Ammon's horn (tissue), 1 donor: ENCODE measurements at regions not wholly inside any gene's neighbourhood (a gene's known extent, or its start where the extent isn't known, plus 50 kb on each side); places are given as distances from the start of the nearest gene placed in this dataset.
A peak's percentile ranks its signal among the peaks of the same experiment; 100 is the strongest.

Source experiments
- DNase-seq: peaks from one replicate; pipeline ENCODE4 v3.0.0-alpha.2; 2016; ENCODE audit warnings: low spot score

- no peak for DNase-seq
Measured at GRCh38 chr14:76551906-76552305, 176.0 kb downstream of the ESRRB start.

- DNase-seq = no peak
Measured at GRCh38 chr14:76564471-76565422, 188.8 kb downstream of the ESRRB start.

GRCh38 chr14:76566439-76566838 lies 190.5 kb downstream of the ESRRB start:
- DNase-seq = no peak

- DNase-seq = no peak
Measured at GRCh38 chr14:76574416-76575095, 186.7 kb upstream of the VASH1 start.

- no peak for DNase-seq
Measured at GRCh38 chr14:76575108-76575507, 186.2 kb upstream of the VASH1 start.

- peak; percentile 27 for DNase-seq
Measured at GRCh38 chr14:76576047-76576741, 185.1 kb upstream of the VASH1 start.

- no peak for DNase-seq
Measured at GRCh38 chr14:76577090-76577489, 184.2 kb upstream of the VASH1 start.

- no peak for DNase-seq
Measured at GRCh38 chr14:76577837-76578236, 183.4 kb upstream of the VASH1 start.

GRCh38 chr14:76580399-76580798 lies 180.9 kb upstream of the VASH1 start:
- DNase-seq = no peak

GRCh38 chr14:76580967-76581366 lies 180.3 kb upstream of the VASH1 start:
- no peak for DNase-seq

- DNase-seq = no peak
Measured at GRCh38 chr14:76581592-76581991, 179.7 kb upstream of the VASH1 start.

GRCh38 chr14:76582447-76582846 lies 178.8 kb upstream of the VASH1 start:
- no peak for DNase-seq

GRCh38 chr14:76583174-76583573 lies 178.1 kb upstream of the VASH1 start:
- no peak for DNase-seq

GRCh38 chr14:76583805-76584204 lies 177.5 kb upstream of the VASH1 start:
- DNase-seq = no peak

GRCh38 chr14:76584271-76584702 lies 177.0 kb upstream of the VASH1 start:
- DNase-seq = no peak

- DNase-seq = no peak
Measured at GRCh38 chr14:76585616-76586015, 175.7 kb upstream of the VASH1 start.

- DNase-seq = no peak
Measured at GRCh38 chr14:76589246-76589645, 172.0 kb upstream of the VASH1 start.

- DNase-seq = peak; percentile 47
Measured at GRCh38 chr14:76591266-76591665, 170.0 kb upstream of the VASH1 start.

- peak; percentile 40 for DNase-seq
Measured at GRCh38 chr14:76595266-76595665, 166.0 kb upstream of the VASH1 start.

- no peak for DNase-seq
Measured at GRCh38 chr14:76597387-76597786, 163.9 kb upstream of the VASH1 start.

- no peak for DNase-seq
Measured at GRCh38 chr14:76599141-76599540, 162.1 kb upstream of the VASH1 start.

- no peak for DNase-seq
Measured at GRCh38 chr14:76599559-76600287, 161.5 kb upstream of the VASH1 start.
